Upper lobe of left lung (tissue), 4 donors: ENCODE measurements at regions not wholly inside any gene's neighbourhood (a gene's known extent, or its start where the extent isn't known, plus 50 kb on each side); places are given as distances from the start of the nearest gene placed in this dataset.

Experiments used
- POLR2A ChIP-seq, 4 donors: fragments of 450-650 bp; IDR thresholded peaks; one replicate each; pipeline ENCODE4 v1.5.1; 2016 to 2017; ENCODE audit warnings: antibody characterized with exemption in 4 of 4, mild to moderate bottlenecking in 2 of 4
- POLR2AphosphoS5 ChIP-seq, 2 donors: sonication (generic); formaldehyde crosslinking; IDR thresholded peaks; one replicate each; pipeline ENCODE4 v1.5.1; 2017; ENCODE audit warnings: antibody characterized with exemption in 2 of 2
- TF ChIP-seq, protein P1 (sequence below), 6 experiments: fragments of 450-650 bp in 4 of 6; fragments of 200-600 bp in 2 of 6; sonication (generic) in 2 of 6; IDR thresholded peaks; one replicate each; pipeline ENCODE4 v1.5.1; 2016 to 2019; ENCODE audit warnings: antibody characterized with exemption in 6 of 6

DNA sequence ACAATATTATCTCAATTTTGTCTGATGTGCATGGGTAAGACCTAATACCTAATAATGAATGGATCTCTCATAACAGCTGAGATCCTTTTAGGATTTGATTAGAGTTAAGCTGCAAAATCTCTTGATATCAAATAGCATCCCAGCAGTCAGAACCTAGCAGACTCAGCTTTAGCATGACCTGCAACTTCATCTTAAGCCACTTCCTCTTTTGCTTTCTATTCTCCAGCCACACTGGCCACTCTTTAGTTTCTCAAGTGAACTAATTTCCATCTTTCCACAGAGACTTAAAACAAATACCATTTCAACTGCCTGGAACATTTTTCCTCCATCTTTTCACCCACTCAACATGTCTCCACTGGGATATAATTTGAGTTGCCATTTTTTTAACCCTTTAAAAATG, 1251.6 kb upstream of the ZEB2 start:
- no peak for TF ChIP-seq POLR2AphosphoS5 (IDR thresholded peaks at IDR 0.05)
- TF ChIP-seq, protein P1, sequence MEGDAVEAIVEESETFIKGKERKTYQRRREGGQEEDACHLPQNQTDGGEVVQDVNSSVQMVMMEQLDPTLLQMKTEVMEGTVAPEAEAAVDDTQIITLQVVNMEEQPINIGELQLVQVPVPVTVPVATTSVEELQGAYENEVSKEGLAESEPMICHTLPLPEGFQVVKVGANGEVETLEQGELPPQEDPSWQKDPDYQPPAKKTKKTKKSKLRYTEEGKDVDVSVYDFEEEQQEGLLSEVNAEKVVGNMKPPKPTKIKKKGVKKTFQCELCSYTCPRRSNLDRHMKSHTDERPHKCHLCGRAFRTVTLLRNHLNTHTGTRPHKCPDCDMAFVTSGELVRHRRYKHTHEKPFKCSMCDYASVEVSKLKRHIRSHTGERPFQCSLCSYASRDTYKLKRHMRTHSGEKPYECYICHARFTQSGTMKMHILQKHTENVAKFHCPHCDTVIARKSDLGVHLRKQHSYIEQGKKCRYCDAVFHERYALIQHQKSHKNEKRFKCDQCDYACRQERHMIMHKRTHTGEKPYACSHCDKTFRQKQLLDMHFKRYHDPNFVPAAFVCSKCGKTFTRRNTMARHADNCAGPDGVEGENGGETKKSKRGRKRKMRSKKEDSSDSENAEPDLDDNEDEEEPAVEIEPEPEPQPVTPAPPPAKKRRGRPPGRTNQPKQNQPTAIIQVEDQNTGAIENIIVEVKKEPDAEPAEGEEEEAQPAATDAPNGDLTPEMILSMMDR (IDR thresholded peaks at IDR 0.05) = no peak
- TF ChIP-seq POLR2A (IDR thresholded peaks at IDR 0.05) = no peak
